Neural cell (in vitro differentiated cells): ENCODE measurements at regions not wholly inside any gene's neighbourhood (a gene's known extent, or its start where the extent isn't known, plus 50 kb on each side); places are given as distances from the start of the nearest gene placed in this dataset.
"Not testable (repeated sequence)": the region's sequence is repeated elsewhere in the genome, so short reads cannot be mapped to it uniquely, and the experiment has no call there.

Experiments used
- EP300 ChIP-seq: fragments of 450-650 bp; conservative IDR thresholded peaks from 2 replicates; pipeline ENCODE4 v1.6.1; 2014; ENCODE audit warnings: antibody characterized with exemption, mild to moderate bottlenecking, moderate library complexity; ENCODE audit not compliant: poor library complexity, severe bottlenecking
- EZH2 ChIP-seq: fragments of 200-600, 300-800 bp; shearing (Covaris generic), sonication (generic); IDR thresholded peaks from 2 replicates; pipeline ENCODE4 v1.6.1; 2014; ENCODE audit warnings: antibody characterized with exemption, low read length, borderline replicate concordance, mild to moderate bottlenecking; ENCODE audit not compliant: insufficient read depth, poor library complexity, severe bottlenecking
- MXI1 ChIP-seq: fragments of 450-650 bp; conservative IDR thresholded peaks from 2 replicates; pipeline ENCODE4 v1.6.1; 2014; ENCODE audit warnings: antibody characterized with exemption, mild to moderate bottlenecking; ENCODE audit not compliant: poor library complexity, severe bottlenecking
- POLR2AphosphoS5 ChIP-seq: IDR thresholded peaks from 2 replicates; pipeline ENCODE4 v1.6.1; 2012
- RAD21 ChIP-seq: fragments of 450-650 bp; conservative IDR thresholded peaks from 2 replicates; pipeline ENCODE4 v1.6.1; 2014; ENCODE audit warnings: antibody characterized with exemption, mild to moderate bottlenecking, moderate library complexity
- SMC3 ChIP-seq: fragments of 450-650 bp; conservative IDR thresholded peaks from 2 replicates; pipeline ENCODE4 v1.6.1; 2014; ENCODE audit warnings: antibody characterized with exemption, mild to moderate bottlenecking, moderate library complexity; ENCODE audit not compliant: poor library complexity
- TAF1 ChIP-seq: IDR thresholded peaks from 2 replicates; pipeline ENCODE4 v1.6.1; 2012; ENCODE audit warnings: low read depth
- TF ChIP-seq, protein P1 (sequence below): fragments of 450-650 bp; IDR thresholded peaks from 2 replicates; pipeline ENCODE4 v1.5.1; 2014; ENCODE audit warnings: antibody characterized with exemption, mild to moderate bottlenecking, moderate library complexity; ENCODE audit not compliant: poor library complexity, severe bottlenecking
- TF ChIP-seq, protein P2 (sequence below): IDR thresholded peaks from 2 replicates; pipeline ENCODE4 v1.6.1; 2012; ENCODE audit warnings: borderline replicate concordance

DNA sequence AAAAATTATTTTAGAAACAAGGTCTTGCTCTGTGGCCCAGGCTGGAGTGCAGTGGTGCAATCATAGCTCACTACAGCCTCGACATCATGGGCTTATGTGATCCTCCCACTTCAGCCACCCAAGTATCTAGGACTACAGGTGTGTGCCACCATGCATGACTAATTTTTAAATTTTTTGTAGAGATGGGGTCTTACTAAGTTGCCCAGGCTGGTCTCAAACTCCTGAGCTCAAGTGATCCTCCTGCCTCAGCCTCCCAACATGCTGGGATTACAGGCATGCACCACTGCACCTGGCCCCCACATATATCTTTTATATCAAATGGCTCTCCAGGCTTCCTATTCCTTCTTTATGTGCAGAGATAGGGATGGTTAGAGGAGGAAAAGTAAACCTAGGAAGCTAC, 91.2 kb upstream of the SVIL start:
- not testable (repeated sequence) for TF ChIP-seq POLR2AphosphoS5, MXI1, EZH2, TAF1, SMC3, EP300, RAD21
- TF ChIP-seq, protein P1, sequence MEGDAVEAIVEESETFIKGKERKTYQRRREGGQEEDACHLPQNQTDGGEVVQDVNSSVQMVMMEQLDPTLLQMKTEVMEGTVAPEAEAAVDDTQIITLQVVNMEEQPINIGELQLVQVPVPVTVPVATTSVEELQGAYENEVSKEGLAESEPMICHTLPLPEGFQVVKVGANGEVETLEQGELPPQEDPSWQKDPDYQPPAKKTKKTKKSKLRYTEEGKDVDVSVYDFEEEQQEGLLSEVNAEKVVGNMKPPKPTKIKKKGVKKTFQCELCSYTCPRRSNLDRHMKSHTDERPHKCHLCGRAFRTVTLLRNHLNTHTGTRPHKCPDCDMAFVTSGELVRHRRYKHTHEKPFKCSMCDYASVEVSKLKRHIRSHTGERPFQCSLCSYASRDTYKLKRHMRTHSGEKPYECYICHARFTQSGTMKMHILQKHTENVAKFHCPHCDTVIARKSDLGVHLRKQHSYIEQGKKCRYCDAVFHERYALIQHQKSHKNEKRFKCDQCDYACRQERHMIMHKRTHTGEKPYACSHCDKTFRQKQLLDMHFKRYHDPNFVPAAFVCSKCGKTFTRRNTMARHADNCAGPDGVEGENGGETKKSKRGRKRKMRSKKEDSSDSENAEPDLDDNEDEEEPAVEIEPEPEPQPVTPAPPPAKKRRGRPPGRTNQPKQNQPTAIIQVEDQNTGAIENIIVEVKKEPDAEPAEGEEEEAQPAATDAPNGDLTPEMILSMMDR: not testable (repeated sequence)
- TF ChIP-seq, protein P2, sequence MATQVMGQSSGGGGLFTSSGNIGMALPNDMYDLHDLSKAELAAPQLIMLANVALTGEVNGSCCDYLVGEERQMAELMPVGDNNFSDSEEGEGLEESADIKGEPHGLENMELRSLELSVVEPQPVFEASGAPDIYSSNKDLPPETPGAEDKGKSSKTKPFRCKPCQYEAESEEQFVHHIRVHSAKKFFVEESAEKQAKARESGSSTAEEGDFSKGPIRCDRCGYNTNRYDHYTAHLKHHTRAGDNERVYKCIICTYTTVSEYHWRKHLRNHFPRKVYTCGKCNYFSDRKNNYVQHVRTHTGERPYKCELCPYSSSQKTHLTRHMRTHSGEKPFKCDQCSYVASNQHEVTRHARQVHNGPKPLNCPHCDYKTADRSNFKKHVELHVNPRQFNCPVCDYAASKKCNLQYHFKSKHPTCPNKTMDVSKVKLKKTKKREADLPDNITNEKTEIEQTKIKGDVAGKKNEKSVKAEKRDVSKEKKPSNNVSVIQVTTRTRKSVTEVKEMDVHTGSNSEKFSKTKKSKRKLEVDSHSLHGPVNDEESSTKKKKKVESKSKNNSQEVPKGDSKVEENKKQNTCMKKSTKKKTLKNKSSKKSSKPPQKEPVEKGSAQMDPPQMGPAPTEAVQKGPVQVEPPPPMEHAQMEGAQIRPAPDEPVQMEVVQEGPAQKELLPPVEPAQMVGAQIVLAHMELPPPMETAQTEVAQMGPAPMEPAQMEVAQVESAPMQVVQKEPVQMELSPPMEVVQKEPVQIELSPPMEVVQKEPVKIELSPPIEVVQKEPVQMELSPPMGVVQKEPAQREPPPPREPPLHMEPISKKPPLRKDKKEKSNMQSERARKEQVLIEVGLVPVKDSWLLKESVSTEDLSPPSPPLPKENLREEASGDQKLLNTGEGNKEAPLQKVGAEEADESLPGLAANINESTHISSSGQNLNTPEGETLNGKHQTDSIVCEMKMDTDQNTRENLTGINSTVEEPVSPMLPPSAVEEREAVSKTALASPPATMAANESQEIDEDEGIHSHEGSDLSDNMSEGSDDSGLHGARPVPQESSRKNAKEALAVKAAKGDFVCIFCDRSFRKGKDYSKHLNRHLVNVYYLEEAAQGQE: not testable (repeated sequence)
